ENCODE measurements at regions not wholly inside any gene's neighbourhood (a gene's known extent, or its start where the extent isn't known, plus 50 kb on each side); places are given as distances from the start of the nearest gene placed in this dataset.

DNA sequence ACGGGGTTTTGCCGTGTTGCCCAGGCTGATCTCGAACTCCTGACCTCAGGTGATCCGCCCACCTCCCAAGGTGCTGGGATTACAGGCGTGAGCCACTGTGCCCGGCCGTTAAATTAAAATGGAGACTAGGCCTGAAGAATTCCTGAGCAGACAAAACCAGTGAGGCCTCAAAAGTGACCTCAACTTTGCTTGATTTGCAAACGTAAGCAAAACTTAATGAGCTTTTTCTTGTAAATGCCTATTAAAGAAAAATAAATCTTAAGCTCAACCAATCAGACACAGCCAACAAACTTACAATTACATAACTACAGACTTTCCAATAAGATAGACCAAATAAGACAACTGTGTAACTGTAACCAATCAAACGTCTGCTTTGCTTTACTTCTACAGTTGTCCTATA lies 111.3 kb upstream of the SEMA6A start:
- Histone ChIP-seq H3K27me3 (replicated peaks) (no peaks in the 10 kb centered on the region), H3K36me3 (no peaks in the 10 kb centered on the region), H3K4me1 (replicated peaks) (no peaks in the 10 kb centered on the region), H3K9me3 (replicated peaks) (no peaks in the 10 kb centered on the region), H3K4me3 (no peak overlapping the region), H3K27ac (no peak overlapping the region)
- no peak for DNase-seq (ENCODE audit: low read depth in 1 of 2, low spot score in 2 of 2)

DNA sequence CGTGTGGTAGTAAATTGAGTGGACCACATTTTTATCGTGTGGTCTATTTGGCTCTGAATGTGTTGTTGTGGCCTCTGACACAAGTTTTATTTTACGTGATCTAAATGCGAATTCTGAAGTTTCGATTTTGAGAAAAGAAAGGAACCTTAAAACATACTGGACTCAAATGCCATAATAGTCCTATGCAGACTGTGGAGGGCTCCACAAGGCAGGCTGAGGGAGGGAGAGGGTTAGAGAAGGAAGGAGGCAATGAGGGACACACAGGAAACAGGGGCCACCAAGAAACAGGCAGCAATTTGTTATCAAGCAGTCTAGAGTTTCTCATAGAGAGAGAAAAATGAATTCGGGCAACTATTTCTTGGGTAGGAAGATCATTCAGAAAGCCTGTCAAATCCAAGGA lies 110.4 kb upstream of the SEMA6A start:
- Histone ChIP-seq H3K4me3 (no peak overlapping the region), H3K9me3 (replicated peaks) (no peaks in the 10 kb centered on the region), H3K27ac (no peak overlapping the region), H3K36me3 (no peaks in the 10 kb centered on the region), H3K4me1 (replicated peaks) (no peaks in the 10 kb centered on the region), H3K27me3 (replicated peaks) (no peaks in the 10 kb centered on the region)
- no peak for DNase-seq (ENCODE audit: low read depth in 1 of 2, low spot score in 2 of 2)

DNA sequence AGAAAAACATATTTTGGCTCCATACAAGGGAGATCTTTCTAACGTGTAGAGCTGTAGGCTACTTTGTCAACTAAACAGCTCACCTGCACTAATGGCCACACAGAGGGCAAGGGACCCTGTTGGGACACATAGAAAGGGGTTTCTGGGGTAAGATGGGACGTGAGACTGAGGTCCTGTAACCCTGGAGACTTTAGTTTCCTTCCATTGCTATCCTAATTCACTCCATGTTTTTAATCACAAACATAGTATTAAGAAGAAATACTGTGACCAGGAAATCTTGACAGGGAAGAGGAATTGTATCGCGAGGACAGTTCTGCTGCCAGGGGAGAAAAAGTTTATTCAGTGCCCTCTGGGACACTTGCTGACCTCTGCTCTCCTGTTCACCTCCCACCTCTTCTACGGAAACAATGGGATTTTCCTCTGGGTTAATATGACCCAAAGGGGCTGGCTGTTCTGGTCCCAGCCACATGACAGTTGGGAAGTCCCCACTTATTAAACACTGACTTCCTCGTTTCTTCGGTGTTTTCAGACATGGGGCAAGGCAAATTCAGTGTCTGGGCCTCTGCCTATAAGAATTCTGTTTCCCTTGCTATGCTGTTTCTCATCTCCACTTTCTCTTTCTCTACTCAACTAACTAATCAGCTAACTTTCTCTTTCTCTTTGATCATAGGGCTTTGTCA lies 106.9 kb upstream of the SEMA6A start:
- H3K36me3 ChIP-seq, result no peaks in the 10 kb centered on the region
- H3K9me3 ChIP-seq (replicated peaks), result no peaks in the 10 kb centered on the region
- no peak for DNase-seq (ENCODE audit: low read depth in 1 of 2, low spot score in 2 of 2)
- no peak overlapping the region for H3K27ac ChIP-seq
- no peaks in the 10 kb centered on the region for H3K4me1 ChIP-seq (replicated peaks)
- no peaks in the 10 kb centered on the region for H3K27me3 ChIP-seq (replicated peaks)
- no peak overlapping the region for H3K4me3 ChIP-seq

DNA sequence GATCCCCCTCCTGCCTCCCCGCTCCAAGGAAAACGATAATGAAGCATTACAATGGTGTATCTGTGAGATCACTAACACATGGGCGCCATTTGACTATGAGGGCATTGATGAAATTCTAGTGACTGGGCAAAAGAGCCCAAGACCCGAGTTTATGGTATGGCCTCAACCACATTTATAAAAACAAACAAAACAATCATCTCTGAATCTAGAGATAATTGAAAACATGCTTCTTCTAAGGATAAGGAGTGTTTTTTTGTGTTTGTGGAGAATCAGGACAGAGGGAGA lies 100.9 kb upstream of the SEMA6A start:
- H3K4me3 ChIP-seq, result no peak overlapping the region

DNA sequence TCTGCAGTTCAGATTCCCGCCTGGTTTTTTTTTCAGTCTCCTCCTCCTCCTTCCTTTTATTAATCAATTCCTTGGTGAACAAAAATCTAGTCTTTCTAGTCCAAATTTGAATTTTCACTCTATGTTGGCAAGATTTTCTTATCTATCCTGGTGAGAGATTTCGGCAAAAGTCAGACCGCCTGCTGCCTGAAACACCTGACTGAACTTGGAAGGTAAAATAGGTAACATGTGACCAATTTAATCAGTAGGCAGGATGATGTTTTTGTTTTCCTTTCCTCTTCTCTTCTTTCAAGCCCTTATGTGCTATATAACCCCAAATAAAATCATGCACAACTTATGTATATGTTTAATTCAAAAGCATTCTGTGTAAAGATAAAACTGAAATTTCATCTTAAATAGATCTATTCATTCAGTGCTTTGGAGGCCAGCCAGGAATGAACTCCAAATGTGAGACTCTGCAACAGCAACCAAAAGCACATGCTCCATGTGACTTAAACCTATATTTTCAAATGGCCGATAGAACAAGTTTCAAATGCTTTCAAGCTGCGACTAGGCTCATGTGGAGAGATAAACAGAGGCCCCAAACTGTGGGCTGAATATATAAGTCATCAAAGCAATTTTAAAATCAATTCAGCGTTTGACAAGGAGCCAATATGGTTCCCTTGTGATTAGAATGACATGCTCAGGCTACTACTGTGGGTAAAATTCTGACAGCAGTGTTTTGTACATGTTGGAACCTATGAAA lies 100.4 kb upstream of the SEMA6A start:
- H3K27ac ChIP-seq, result no peak overlapping the region
- no peaks in the 10 kb centered on the region for H3K9me3 ChIP-seq (replicated peaks)
- no peaks in the 10 kb centered on the region for H3K4me1 ChIP-seq (replicated peaks)
- no peaks in the 10 kb centered on the region for H3K27me3 ChIP-seq (replicated peaks)
- H3K36me3 ChIP-seq, result no peaks in the 10 kb centered on the region
- H3K4me3 ChIP-seq, result no peak overlapping the region
- DNase-seq (ENCODE audit: low read depth in 1 of 2, low spot score in 2 of 2), result no peak

More for the DNA sequence above, 100.9 kb upstream of the SEMA6A start:
- no peaks in the 10 kb centered on the region for H3K36me3 ChIP-seq
- no peaks in the 10 kb centered on the region for H3K9me3 ChIP-seq (replicated peaks)
- no peaks in the 10 kb centered on the region for H3K4me1 ChIP-seq (replicated peaks)
- no peak for DNase-seq (ENCODE audit: low read depth in 1 of 2, low spot score in 2 of 2)
- H3K27me3 ChIP-seq (replicated peaks), result no peaks in the 10 kb centered on the region
- H3K27ac ChIP-seq, result no peak overlapping the region

DNA sequence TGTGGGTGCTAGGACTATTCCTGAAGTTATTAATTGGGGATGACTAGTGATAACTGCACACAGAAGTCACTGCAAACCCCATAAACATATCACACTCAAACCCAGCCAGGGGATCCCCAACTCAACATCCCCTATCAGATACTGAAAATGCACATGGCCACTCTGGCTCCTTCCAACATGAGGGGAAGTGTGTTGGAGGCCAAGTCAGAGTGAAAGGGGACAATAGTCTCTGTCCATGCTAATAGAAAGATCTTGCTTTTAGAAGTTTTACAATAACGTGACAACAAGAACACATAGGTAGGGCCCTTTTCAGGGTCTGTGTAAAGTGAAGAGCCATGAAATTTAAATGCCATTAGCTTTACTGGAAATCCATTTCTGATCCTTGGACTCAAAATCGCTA lies 98.8 kb upstream of the SEMA6A start:
- Histone ChIP-seq H3K36me3 (no peaks in the 10 kb centered on the region), H3K4me3 (no peak overlapping the region), H3K27ac (no peak overlapping the region), H3K4me1 (replicated peaks) (no peaks in the 10 kb centered on the region), H3K27me3 (replicated peaks) (no peaks in the 10 kb centered on the region), H3K9me3 (replicated peaks) (no peaks in the 10 kb centered on the region)
- no peak for DNase-seq (ENCODE audit: low read depth in 1 of 2, low spot score in 2 of 2)

DNA sequence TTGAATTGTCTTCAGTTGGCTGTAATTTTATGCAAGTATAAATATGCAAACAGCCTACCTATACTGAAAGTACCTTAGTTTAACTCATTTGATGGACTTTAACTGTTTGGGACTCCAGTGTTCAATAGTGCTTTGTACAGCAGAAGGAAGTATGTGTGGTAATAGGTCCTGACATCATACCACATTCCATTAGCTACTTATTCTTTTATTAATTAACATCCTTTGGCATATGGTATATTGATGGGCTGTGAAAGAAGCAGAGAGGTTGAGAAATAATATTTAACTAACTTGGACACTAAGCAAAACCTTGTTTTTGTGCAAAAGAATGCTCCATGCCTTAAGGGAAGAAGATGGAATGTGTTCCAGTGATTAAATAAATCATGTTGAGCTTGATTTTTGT lies 97.6 kb upstream of the SEMA6A start:
- H3K27me3 ChIP-seq (replicated peaks), result no peaks in the 10 kb centered on the region
- H3K4me3 ChIP-seq, result no peak overlapping the region
- H3K4me1 ChIP-seq (replicated peaks), result no peaks in the 10 kb centered on the region
- no peak overlapping the region for H3K27ac ChIP-seq
- H3K36me3 ChIP-seq, result no peaks in the 10 kb centered on the region
- no peaks in the 10 kb centered on the region for H3K9me3 ChIP-seq (replicated peaks)
- DNase-seq (ENCODE audit: low read depth in 1 of 2, low spot score in 2 of 2), result no peak

DNA sequence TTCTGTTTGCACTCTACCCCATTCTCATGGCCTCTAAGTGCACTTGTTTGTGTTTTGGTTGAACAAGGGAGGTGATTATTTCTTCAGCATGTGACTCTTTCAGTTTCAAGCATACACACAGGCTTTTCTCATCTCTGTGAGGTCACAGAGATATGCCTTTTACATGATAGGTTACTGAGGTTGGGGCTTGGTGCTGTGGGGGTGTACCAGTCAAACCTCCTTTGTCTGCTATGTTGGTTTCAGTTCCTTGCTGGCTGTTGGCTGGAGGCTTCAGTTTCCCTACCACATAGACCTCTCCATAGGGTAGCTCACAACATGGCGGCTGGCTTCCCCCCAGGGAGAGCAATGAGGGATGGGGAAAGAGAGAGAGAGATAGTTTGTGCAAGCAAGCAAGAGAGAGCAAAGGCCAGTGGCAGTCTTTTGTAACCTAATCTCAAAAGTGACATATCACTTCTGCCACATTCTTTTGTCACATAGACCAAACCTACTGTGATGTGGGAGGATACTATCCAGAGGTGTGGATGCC lies 96.7 kb upstream of the SEMA6A start:
- Histone ChIP-seq H3K4me3 (no peak overlapping the region), H3K27ac (no peak overlapping the region), H3K36me3 (no peaks in the 10 kb centered on the region), H3K9me3 (replicated peaks) (no peaks in the 10 kb centered on the region), H3K4me1 (replicated peaks) (no peaks in the 10 kb centered on the region), H3K27me3 (replicated peaks) (no peaks in the 10 kb centered on the region)
- DNase-seq (ENCODE audit: low read depth in 1 of 2, low spot score in 2 of 2), result no peak

DNA sequence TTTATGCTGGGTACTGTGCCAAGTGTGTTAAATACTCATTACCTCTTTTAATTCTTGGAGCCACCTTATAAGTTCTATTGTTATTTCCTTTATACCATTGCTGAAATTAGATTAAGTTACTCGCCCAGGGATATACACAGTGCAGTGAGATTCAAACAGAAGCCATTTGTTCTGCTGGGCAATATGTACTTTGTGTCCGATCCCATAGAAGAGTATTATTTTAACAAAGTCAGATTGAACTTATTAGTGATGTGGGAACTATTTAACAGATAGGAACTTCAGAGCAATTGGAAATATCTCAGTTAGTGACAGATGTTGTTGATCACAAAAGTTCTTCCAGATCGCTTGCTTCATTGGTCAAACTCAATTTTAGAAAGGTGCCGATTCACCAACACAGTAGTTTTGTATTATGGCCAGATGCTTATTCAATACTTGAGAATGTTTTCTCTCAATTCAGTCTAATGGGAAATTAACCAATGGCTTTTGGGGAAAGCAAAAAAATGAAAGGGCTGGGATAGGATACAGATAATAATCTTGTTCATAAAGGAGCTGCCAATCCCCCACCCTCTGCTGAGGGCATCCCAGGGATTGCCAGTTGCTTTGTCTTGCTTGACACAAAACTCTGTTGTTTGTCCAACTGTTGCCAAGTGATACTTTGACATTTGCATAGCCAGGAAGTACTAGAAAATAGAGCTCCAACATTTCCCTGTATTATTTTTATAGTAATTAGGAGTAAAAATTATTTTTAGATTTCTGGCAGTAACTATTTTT lies 94.8 kb upstream of the SEMA6A start:
- H3K27me3 ChIP-seq (replicated peaks), result no peaks in the 10 kb centered on the region
- H3K9me3 ChIP-seq (replicated peaks), result no peaks in the 10 kb centered on the region

DNA sequence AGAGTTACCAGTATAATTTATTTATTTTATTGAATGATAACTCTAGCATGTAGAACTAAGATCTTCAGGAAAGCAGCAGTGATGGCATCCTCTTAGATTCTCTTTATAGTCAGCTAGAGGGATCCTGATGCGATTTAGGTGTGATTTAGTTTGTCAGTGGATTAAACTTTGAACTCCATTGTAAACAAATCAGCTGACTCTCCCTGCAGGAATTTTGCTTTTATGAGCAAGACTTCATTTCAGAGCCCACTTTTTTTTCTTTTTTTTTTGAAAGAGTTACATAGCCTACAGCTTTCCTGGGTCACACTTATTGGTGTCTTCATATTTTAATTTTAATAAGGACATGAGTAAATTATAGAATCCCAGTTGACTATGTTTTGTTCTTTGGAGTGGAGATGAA lies 93.8 kb upstream of the SEMA6A start:
- H3K27me3 ChIP-seq (replicated peaks), result no peaks in the 10 kb centered on the region
- H3K9me3 ChIP-seq (replicated peaks), result no peaks in the 10 kb centered on the region

More for the DNA sequence above, 94.8 kb upstream of the SEMA6A start:
- Histone ChIP-seq H3K27ac (no peak overlapping the region), H3K4me1 (replicated peaks) (no peaks in the 10 kb centered on the region), H3K36me3 (no peaks in the 10 kb centered on the region), H3K4me3 (no peak overlapping the region)
- no peak for DNase-seq (ENCODE audit: low read depth in 1 of 2, low spot score in 2 of 2)

DNA sequence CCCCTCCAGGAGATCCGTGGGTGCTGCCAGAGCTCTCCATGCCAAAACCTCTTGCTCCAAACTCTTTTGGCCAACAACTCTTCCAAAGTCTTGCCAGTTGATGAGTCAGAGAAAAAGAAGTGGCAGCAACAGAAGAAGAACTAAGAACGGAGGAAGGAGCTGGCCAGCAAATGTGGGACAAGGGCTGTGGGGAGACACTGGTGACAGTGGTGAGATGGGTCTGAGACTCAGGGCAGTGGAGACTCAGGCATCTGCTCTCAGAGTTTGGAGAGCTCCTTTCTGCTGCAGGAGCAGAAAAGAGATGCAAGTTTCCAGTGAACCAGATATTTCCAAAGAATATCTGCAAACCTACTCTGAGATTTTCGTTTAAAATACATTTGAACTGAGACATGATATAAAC lies 92.3 kb upstream of the SEMA6A start:
- no peak overlapping the region for H3K27ac ChIP-seq
- H3K9me3 ChIP-seq (replicated peaks), result no peaks in the 10 kb centered on the region
- no peak for DNase-seq (ENCODE audit: low read depth in 1 of 2, low spot score in 2 of 2)
- H3K4me3 ChIP-seq, result no peak overlapping the region
- no peaks in the 10 kb centered on the region for H3K4me1 ChIP-seq (replicated peaks)
- H3K36me3 ChIP-seq, result no peaks in the 10 kb centered on the region
- no peaks in the 10 kb centered on the region for H3K27me3 ChIP-seq (replicated peaks)

More for the DNA sequence above, 93.8 kb upstream of the SEMA6A start:
- H3K4me1 ChIP-seq (replicated peaks), result no peaks in the 10 kb centered on the region
- H3K4me3 ChIP-seq, result no peak overlapping the region
- no peak overlapping the region for H3K27ac ChIP-seq
- no peaks in the 10 kb centered on the region for H3K36me3 ChIP-seq
- DNase-seq (ENCODE audit: low read depth in 1 of 2, low spot score in 2 of 2), result no peak

DNA sequence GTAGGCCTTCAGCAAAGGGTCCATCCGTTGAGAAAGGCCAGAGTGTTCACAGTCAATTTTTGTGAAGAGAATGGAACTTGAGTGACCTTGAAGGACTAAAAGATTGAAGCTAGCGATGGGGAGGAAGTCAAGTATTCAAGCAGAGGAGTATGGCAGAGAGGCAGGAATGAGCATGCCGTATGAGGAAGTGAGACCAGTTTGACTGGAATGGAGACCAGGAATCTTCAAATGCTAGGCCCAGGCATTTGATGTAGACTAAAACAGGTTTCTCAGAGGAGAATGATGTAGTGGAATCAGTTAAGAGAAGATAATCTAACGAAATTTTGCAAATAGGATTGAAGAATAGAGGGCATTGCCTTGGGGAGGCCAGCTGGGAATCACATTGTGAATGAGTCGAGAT lies 90.4 kb upstream of the SEMA6A start:
- Histone ChIP-seq H3K4me1 (replicated peaks) (no peaks in the 10 kb centered on the region), H3K4me3 (no peak overlapping the region), H3K27me3 (replicated peaks) (no peaks in the 10 kb centered on the region), H3K9me3 (replicated peaks) (no peaks in the 10 kb centered on the region), H3K36me3 (no peaks in the 10 kb centered on the region), H3K27ac (no peak overlapping the region)
- DNase-seq (ENCODE audit: low read depth in 1 of 2, low spot score in 2 of 2), result no peak

DNA sequence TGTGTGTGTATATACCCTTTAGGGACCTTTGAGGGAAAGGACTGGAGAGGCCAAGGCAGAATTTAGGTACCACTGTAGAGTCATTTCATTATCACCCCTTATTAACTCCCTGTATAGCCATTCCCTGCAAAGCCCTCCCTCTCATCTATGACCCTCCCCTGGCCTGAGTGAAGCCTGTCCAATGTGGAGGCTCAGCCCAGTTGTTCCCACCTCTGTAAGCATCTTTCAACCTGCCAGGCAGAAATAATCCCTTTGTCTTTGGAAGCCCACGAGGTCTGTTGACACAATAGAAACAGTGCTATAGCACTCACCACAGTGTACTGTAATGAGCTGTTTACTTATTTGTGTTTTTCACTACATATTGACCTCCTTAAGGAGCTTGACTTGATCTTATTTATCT lies 88.5 kb upstream of the SEMA6A start:
- H3K36me3 ChIP-seq, result no peaks in the 10 kb centered on the region
- H3K27ac ChIP-seq, result no peak overlapping the region
- H3K9me3 ChIP-seq (replicated peaks), result no peaks in the 10 kb centered on the region

DNA sequence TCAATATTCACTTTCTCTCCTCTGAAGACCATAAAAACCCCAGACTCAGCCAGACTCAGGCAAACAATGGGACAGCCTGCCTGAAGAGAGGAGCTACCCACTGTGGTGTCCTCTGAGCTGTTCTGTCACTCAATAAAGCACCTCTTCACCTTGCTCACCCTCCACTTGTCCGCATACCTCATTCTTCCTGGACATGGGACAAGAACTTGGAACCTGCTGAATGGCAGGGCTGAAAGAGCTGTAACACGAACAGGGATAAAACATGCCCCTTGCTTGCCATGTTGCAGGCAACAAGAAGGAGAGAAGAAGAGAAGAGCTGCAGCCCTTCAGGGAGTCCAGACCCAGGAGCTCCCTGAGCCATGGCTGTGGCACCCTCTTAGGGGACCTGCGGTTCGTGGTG lies 86.8 kb upstream of the SEMA6A start:
- Histone ChIP-seq H3K27ac (no peak overlapping the region), H3K27me3 (replicated peaks) (no peaks in the 10 kb centered on the region; the same call in 1 of the 2 replicates), H3K36me3 (no peaks in the 10 kb centered on the region), H3K4me3 (no peak overlapping the region), H3K4me1 (replicated peaks) (no peaks in the 10 kb centered on the region), H3K9me3 (replicated peaks) (no peaks in the 10 kb centered on the region)
- DNase-seq (ENCODE audit: low read depth in 1 of 2, low spot score in 2 of 2), result no peak

More for the DNA sequence above, 88.5 kb upstream of the SEMA6A start:
- Histone ChIP-seq H3K27me3 (replicated peaks) (no peaks in the 10 kb centered on the region; the same call in 1 of the 2 replicates), H3K4me3 (no peak overlapping the region), H3K4me1 (replicated peaks) (no peaks in the 10 kb centered on the region)
- no peak for DNase-seq (ENCODE audit: low read depth in 1 of 2, low spot score in 2 of 2)

All from SJSA1 (cell line).